ENCODE measurements at regions not wholly inside any gene's neighbourhood (a gene's known extent, or its start where the extent isn't known, plus 50 kb on each side); places are given as distances from the start of the nearest gene placed in this dataset.

- no peak for DNase-seq (ENCODE audit: low read depth)
- H3K4me3 ChIP-seq (ENCODE audit: low read depth, low read length), result no peak overlapping the region
- no peak for TF ChIP-seq CTCF (conservative IDR thresholded peaks at IDR 0.05; ENCODE audit: low read depth, low read length)
These were observed 191.8 kb downstream of the ZNF326 start for GRCh38 chr1:90186506-90187322.

GRCh38 chr1:90176530-90176929 is 181.6 kb downstream of the ZNF326 start:
- no peak overlapping the region for H3K4me3 ChIP-seq (ENCODE audit: low read depth, low read length)
- no peak for TF ChIP-seq CTCF (conservative IDR thresholded peaks at IDR 0.05; ENCODE audit: low read depth, low read length)
- DNase-seq (ENCODE audit: low read depth), result peak; percentile 90

GRCh38 chr1:90175490-90176167 is 180.7 kb downstream of the ZNF326 start:
- peak; percentile 77 for DNase-seq (ENCODE audit: low read depth)
- no peak overlapping the region for H3K4me3 ChIP-seq (ENCODE audit: low read depth, low read length)
- TF ChIP-seq CTCF (conservative IDR thresholded peaks at IDR 0.05; ENCODE audit: low read depth, low read length), result no peak

- TF ChIP-seq CTCF (conservative IDR thresholded peaks at IDR 0.05; ENCODE audit: low read depth, low read length), result no peak
- DNase-seq (ENCODE audit: low read depth), result peak; percentile 93
These were observed 179.3 kb downstream of the ZNF326 start for GRCh38 chr1:90174246-90174645.

GRCh38 chr1:90162216-90162615 is 167.3 kb downstream of the ZNF326 start:
- TF ChIP-seq CTCF (conservative IDR thresholded peaks at IDR 0.05; ENCODE audit: low read depth, low read length), result no peak
- DNase-seq (ENCODE audit: low read depth), result no peak
- no peak overlapping the region for H3K4me3 ChIP-seq (ENCODE audit: low read depth, low read length)

More at GRCh38 chr1:90174246-90174645, 179.3 kb downstream of the ZNF326 start:
- H3K4me3 ChIP-seq (ENCODE audit: low read depth, low read length), result no peak overlapping the region

- no peak overlapping the region for H3K4me3 ChIP-seq (ENCODE audit: low read depth, low read length)
- DNase-seq (ENCODE audit: low read depth), result no peak
- no peak for TF ChIP-seq CTCF (conservative IDR thresholded peaks at IDR 0.05; ENCODE audit: low read depth, low read length)
These were observed 166.7 kb downstream of the ZNF326 start for GRCh38 chr1:90161625-90162024.

All from epithelial cell of proximal tubule (primary cell).